Thyroid gland (tissue), 4 donors: ENCODE measurements at regions not wholly inside any gene's neighbourhood (a gene's known extent, or its start where the extent isn't known, plus 50 kb on each side); places are given as distances from the start of the nearest gene placed in this dataset.

Source experiments
- CTCF ChIP-seq, 6 experiments: fragments of 200-600 bp in 3 of 6; fragments of 450-650 bp in 3 of 6; sonication (generic) in 3 of 6; IDR thresholded peaks; one replicate each; pipeline ENCODE4 v1.5.1; 2016 to 2019; ENCODE audit warnings: antibody characterized with exemption in 6 of 6, mild to moderate bottlenecking in 2 of 6, inconsistent platforms in 1 of 6, moderate library complexity in 1 of 6
- POLR2A ChIP-seq, 2 donors: fragments of 450-650 bp; IDR thresholded peaks; one replicate each; pipeline ENCODE4 v1.6.1; 2017; ENCODE audit warnings: antibody characterized with exemption in 2 of 2, mild to moderate bottlenecking in 2 of 2, moderate library complexity in 1 of 2

- TF ChIP-seq POLR2A (IDR thresholded peaks at IDR 0.05) (no peak), CTCF (IDR thresholded peaks at IDR 0.05) (no peak)
These were observed 669.1 kb upstream of the CDH6 start for GRCh38 chr5:30524428-30524827.
